HUES64 (cell line): ENCODE measurements at regions not wholly inside any gene's neighbourhood (a gene's known extent, or its start where the extent isn't known, plus 50 kb on each side); places are given as distances from the start of the nearest gene placed in this dataset.

Experiments
- H3K27ac ChIP-seq: 2 replicates; pipeline ENCODE4 v1.7.0; 2013; ENCODE audit warnings: low read depth, low read length, inconsistent platforms
- H3K27me3 ChIP-seq: 2 replicates; pipeline ENCODE4 v1.6.1; 2013; ENCODE audit warnings: mild to moderate bottlenecking, low read length; ENCODE audit not compliant: insufficient read depth
- H3K36me3 ChIP-seq: 2 replicates; pipeline ENCODE4 v1.6.1; 2013; ENCODE audit warnings: mild to moderate bottlenecking, low read length; ENCODE audit not compliant: insufficient read depth
- H3K4me1 ChIP-seq: 2 replicates; pipeline ENCODE4 v1.6.1; 2013; ENCODE audit warnings: mild to moderate bottlenecking, low read length, moderate library complexity; ENCODE audit not compliant: insufficient read depth
- H3K4me3 ChIP-seq: 2 replicates; pipeline ENCODE4 v1.5.1; 2013; ENCODE audit warnings: mild to moderate bottlenecking, low read length, moderate library complexity
- H3K9ac ChIP-seq: 2 replicates; pipeline ENCODE4 v1.6.1; 2013; ENCODE audit warnings: mild to moderate bottlenecking, low read depth, low read length
- H3K9me3 ChIP-seq: 2 replicates; pipeline ENCODE4 v1.6.1; 2013; ENCODE audit warnings: low read depth, low read length; ENCODE audit not compliant: insufficient read depth
- WGBS: fragments of 150-250, 120-280 bp; methylation state at CpG from one replicate; pipeline ENCODE4 v1.1.7; 2013; ENCODE audit warnings: missing lambda C conversion rate; 5-methylcytosine and 5-hydroxymethylcytosine counted together

GRCh38 chr2:205914213-205915129, 171.5 kb downstream of the INO80D start:
- Histone ChIP-seq H3K27me3 (no peaks in the 10 kb centered on the region), H3K36me3 (no peaks in the 10 kb centered on the region), H3K9ac (no peak overlapping the region), H3K4me1 (no peaks in the 10 kb centered on the region), H3K27ac (no peak overlapping the region), H3K9me3 (0 out of 2 replicates have a peak, but pooled peaks cover 4% of the 10 kb centered on the region), H3K4me3 (no peak overlapping the region)
- 56% methylated on average over 3 of the region's 4 CpGs for WGBS

GRCh38 chr2:205913668-205914067, 172.3 kb downstream of the INO80D start:
- no peaks in the 10 kb centered on the region for H3K4me1 ChIP-seq
- H3K9ac ChIP-seq, result no peak overlapping the region
- 78% methylated on average over 1 of the region's 1 CpG for WGBS
- no peak overlapping the region for H3K27ac ChIP-seq
- 0 out of 2 replicates have a peak, but pooled peaks cover 4% of the 10 kb centered on the region for H3K9me3 ChIP-seq
- H3K36me3 ChIP-seq, result no peaks in the 10 kb centered on the region
- H3K4me3 ChIP-seq, result no peak overlapping the region
- no peaks in the 10 kb centered on the region for H3K27me3 ChIP-seq

GRCh38 chr2:205911306-205911705, 174.7 kb downstream of the INO80D start:
- Histone ChIP-seq H3K4me1 (no peaks in the 10 kb centered on the region), H3K9ac (no peak overlapping the region), H3K9me3 (no peaks in the 10 kb centered on the region), H3K36me3 (no peaks in the 10 kb centered on the region), H3K27ac (no peak overlapping the region), H3K4me3 (no peak overlapping the region), H3K27me3 (no peaks in the 10 kb centered on the region)
- 91% methylated on average over 2 of the region's 2 CpGs for WGBS

GRCh38 chr2:205909184-205909572, 176.8 kb downstream of the INO80D start:
- Histone ChIP-seq H3K9ac (no peak overlapping the region), H3K9me3 (no peaks in the 10 kb centered on the region), H3K36me3 (no peaks in the 10 kb centered on the region), H3K4me3 (no peak overlapping the region), H3K27ac (no peak overlapping the region), H3K27me3 (no peaks in the 10 kb centered on the region), H3K4me1 (no peaks in the 10 kb centered on the region)
- WGBS, result 92% methylated on average over 6 of the region's 6 CpGs

GRCh38 chr2:205908212-205909183, 177.5 kb downstream of the INO80D start:
- Histone ChIP-seq H3K27ac (no peak overlapping the region), H3K9ac (no peak overlapping the region), H3K27me3 (no peaks in the 10 kb centered on the region), H3K4me3 (no peak overlapping the region), H3K36me3 (no peaks in the 10 kb centered on the region), H3K4me1 (no peaks in the 10 kb centered on the region), H3K9me3 (no peaks in the 10 kb centered on the region)
- WGBS, result 93% methylated on average over 16 of the region's 16 CpGs

- no peaks in the 10 kb centered on the region for H3K9me3 ChIP-seq
- H3K4me1 ChIP-seq, result no peaks in the 10 kb centered on the region
- no peaks in the 10 kb centered on the region for H3K27me3 ChIP-seq
- H3K9ac ChIP-seq, result no peak overlapping the region
- WGBS, result 95% methylated on average over 7 of the region's 7 CpGs
- no peaks in the 10 kb centered on the region for H3K36me3 ChIP-seq
- H3K27ac ChIP-seq, result no peak overlapping the region
- no peak overlapping the region for H3K4me3 ChIP-seq
Measured at GRCh38 chr2:205906419-205906818, 179.6 kb downstream of the INO80D start.

- no peaks in the 10 kb centered on the region for H3K36me3 ChIP-seq
- no peak overlapping the region for H3K27ac ChIP-seq
- WGBS, result 96% methylated on average over 1 of the region's 1 CpG
- no peaks in the 10 kb centered on the region for H3K27me3 ChIP-seq
- no peaks in the 10 kb centered on the region for H3K4me1 ChIP-seq
- no peaks in the 10 kb centered on the region for H3K9me3 ChIP-seq
- no peak overlapping the region for H3K9ac ChIP-seq
- no peak overlapping the region for H3K4me3 ChIP-seq
Measured at GRCh38 chr2:205905576-205905975, 180.4 kb downstream of the INO80D start.

GRCh38 chr2:205904873-205905272, 181.1 kb downstream of the INO80D start:
- no peak overlapping the region for H3K4me3 ChIP-seq
- no peaks in the 10 kb centered on the region for H3K9me3 ChIP-seq
- H3K27me3 ChIP-seq, result no peaks in the 10 kb centered on the region
- H3K27ac ChIP-seq, result no peak overlapping the region
- 100% methylated on average over 1 of the region's 2 CpGs for WGBS
- no peaks in the 10 kb centered on the region for H3K4me1 ChIP-seq
- H3K9ac ChIP-seq, result no peak overlapping the region
- no peaks in the 10 kb centered on the region for H3K36me3 ChIP-seq

GRCh38 chr2:205903549-205904129, 182.3 kb downstream of the INO80D start:
- H3K27ac ChIP-seq, result no peak overlapping the region
- H3K9ac ChIP-seq, result no peak overlapping the region
- H3K27me3 ChIP-seq, result no peaks in the 10 kb centered on the region
- no peaks in the 10 kb centered on the region for H3K9me3 ChIP-seq
- H3K4me1 ChIP-seq, result no peaks in the 10 kb centered on the region
- no peak overlapping the region for H3K4me3 ChIP-seq
- 56% methylated on average over 10 of the region's 10 CpGs for WGBS
- H3K36me3 ChIP-seq, result no peaks in the 10 kb centered on the region

GRCh38 chr2:205902900-205903237, 183.1 kb downstream of the INO80D start:
- H3K4me3 ChIP-seq, result no peak overlapping the region
- no peak overlapping the region for H3K27ac ChIP-seq
- H3K9me3 ChIP-seq, result no peaks in the 10 kb centered on the region
- no peaks in the 10 kb centered on the region for H3K4me1 ChIP-seq
- no peak overlapping the region for H3K9ac ChIP-seq
- H3K36me3 ChIP-seq, result no peaks in the 10 kb centered on the region
- 79% methylated on average over 5 of the region's 5 CpGs for WGBS
- no peaks in the 10 kb centered on the region for H3K27me3 ChIP-seq
